Stomach smooth muscle (tissue), 2 donors: ENCODE measurements at regions not wholly inside any gene's neighbourhood (a gene's known extent, or its start where the extent isn't known, plus 50 kb on each side); places are given as distances from the start of the nearest gene placed in this dataset.

Source experiments
- H3K27ac ChIP-seq: one replicate; pipeline ENCODE4 v1.7.0; 2013; ENCODE audit warnings: mild to moderate bottlenecking, low read length, inconsistent platforms
- H3K27me3 ChIP-seq, 2 donors: one replicate each; pipeline ENCODE4 v1.7.0; 2013; ENCODE audit warnings: low read length in 2 of 2; ENCODE audit not compliant: insufficient read depth in 2 of 2, control insufficient read depth in 1 of 2
- H3K36me3 ChIP-seq, 2 donors: one replicate each; pipeline ENCODE4 v1.7.0; 2013; ENCODE audit warnings: low read length in 2 of 2; ENCODE audit not compliant: control insufficient read depth in 2 of 2, insufficient read depth in 2 of 2
- H3K4me1 ChIP-seq: one replicate; pipeline ENCODE4 v1.7.0; 2013; ENCODE audit warnings: low read length; ENCODE audit not compliant: control insufficient read depth, insufficient read depth
- H3K4me3 ChIP-seq, 2 donors: one replicate each; pipeline ENCODE4 v1.7.0; 2013; ENCODE audit warnings: low read length in 2 of 2
- H3K9ac ChIP-seq, 2 donors: one replicate each; pipeline ENCODE4 v1.7.0; 2013; ENCODE audit warnings: low read length in 2 of 2, mild to moderate bottlenecking in 1 of 2
- H3K9me3 ChIP-seq, 2 donors: one replicate each; pipeline ENCODE4 v1.7.0; 2013; ENCODE audit warnings: low read length in 2 of 2; ENCODE audit not compliant: control insufficient read depth in 2 of 2
- donor health status: healthy.
- donor health status: Pancreatic carcinoma.

DNA sequence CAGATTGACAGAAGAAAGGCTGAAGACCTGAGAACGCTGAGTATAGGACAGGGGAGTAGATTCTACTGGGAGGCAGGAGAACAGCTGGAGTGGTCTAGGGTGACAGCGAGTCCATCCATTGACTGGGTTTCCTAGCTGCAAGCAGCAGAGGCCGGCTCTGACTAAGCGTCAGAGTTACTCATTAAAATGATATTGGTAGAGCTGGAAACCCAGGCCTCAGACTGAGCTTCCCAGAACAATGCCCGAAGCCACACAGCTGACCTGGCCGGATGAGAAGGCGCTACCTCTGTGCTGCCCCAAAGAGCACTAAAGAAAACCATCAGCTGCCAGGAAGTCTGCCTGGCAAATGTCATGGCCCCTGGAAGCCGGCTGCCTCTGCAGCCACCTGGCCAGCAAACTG is 78.5 kb upstream of the FZD10 start:
- Histone ChIP-seq H3K9ac (no peak overlapping the region), H3K4me1 (no peaks in the 10 kb centered on the region), H3K36me3 (no peaks in the 10 kb centered on the region), H3K4me3 (no peak overlapping the region), H3K9me3 (no peaks in the 10 kb centered on the region), H3K27me3 (peaks cover 3 to 9% of the 10 kb centered on the region in 2 donors), H3K27ac (no peak overlapping the region)

GRCh38 chr12:130084359-130084758 is 77.9 kb upstream of the FZD10 start:
- H3K9me3 ChIP-seq: no peaks in the 10 kb centered on the region
- H3K27me3 ChIP-seq: peaks cover 0 to 9% of the 10 kb centered on the region in 2 donors
- H3K27ac ChIP-seq: no peak overlapping the region
- H3K4me1 ChIP-seq: no peaks in the 10 kb centered on the region
- no peaks in the 10 kb centered on the region for H3K36me3 ChIP-seq
- H3K9ac ChIP-seq: no peak overlapping the region
- H3K4me3 ChIP-seq: no peak overlapping the region

DNA sequence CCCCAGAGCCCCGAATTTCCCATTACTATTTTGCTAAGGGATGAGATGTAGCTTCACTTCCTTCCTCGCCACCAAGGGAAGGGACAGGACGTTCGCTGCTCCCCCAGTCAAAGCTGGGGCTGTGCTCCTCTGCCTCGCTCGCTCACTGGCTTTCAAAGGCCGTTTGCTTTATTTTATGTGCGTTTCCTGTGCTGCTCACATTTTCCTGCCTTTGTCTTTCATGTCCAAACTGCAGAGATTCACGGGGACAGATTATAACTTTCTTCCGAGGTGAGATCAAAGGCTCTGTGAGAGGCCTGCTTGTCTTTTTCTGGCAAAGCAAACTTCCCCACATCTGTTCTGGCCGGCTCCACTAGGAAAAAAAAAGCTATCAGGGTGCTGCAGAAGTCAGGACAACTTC is 76.0 kb upstream of the FZD10 start:
- Histone ChIP-seq H3K27me3 (peaks cover 0 to 9% of the 10 kb centered on the region in 2 donors), H3K4me1 (no peaks in the 10 kb centered on the region), H3K9me3 (peaks cover 0 to 4% of the 10 kb centered on the region in 2 donors), H3K4me3 (no peak overlapping the region), H3K36me3 (no peaks in the 10 kb centered on the region), H3K9ac (no peak overlapping the region), H3K27ac (no peak overlapping the region)

- no peaks in the 10 kb centered on the region for H3K36me3 ChIP-seq
- no peak overlapping the region for H3K4me3 ChIP-seq
- H3K27ac ChIP-seq: no peak overlapping the region
- peaks cover 0 to 4% of the 10 kb centered on the region in 2 donors for H3K9me3 ChIP-seq
- no peak overlapping the region for H3K9ac ChIP-seq
- H3K4me1 ChIP-seq: no peaks in the 10 kb centered on the region
- peaks cover 0 to 11% of the 10 kb centered on the region in 2 donors for H3K27me3 ChIP-seq
These were observed 75.5 kb upstream of the FZD10 start for GRCh38 chr12:130086797-130087196.

GRCh38 chr12:130087222-130087621 is 75.0 kb upstream of the FZD10 start:
- Histone ChIP-seq H3K9ac (no peak overlapping the region), H3K27ac (no peak overlapping the region)

DNA sequence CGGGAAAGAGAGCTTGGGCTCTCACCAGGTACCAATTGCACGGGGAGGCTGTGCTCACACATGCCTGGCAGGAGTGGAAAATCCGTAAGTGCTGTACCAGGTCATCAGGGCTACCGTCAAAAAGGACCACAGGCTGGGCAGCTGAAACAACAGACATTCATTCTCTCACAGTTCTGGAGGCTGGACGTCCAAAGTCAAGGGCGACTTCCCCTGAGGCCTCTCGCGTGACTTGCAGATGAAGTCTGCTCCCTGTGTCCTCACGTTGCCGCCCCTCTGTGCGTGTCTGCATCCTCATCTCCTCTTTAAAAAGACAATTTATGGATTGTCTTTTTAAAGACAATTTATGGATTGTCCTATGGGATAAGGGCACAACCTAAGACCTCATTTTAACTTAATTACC is 73.8 kb upstream of the FZD10 start:
- H3K27me3 ChIP-seq: peaks cover 2 to 6% of the 10 kb centered on the region in 2 donors
- H3K4me3 ChIP-seq: no peak overlapping the region
- peaks cover 0 to 6% of the 10 kb centered on the region in 2 donors for H3K9me3 ChIP-seq
- no peaks in the 10 kb centered on the region for H3K4me1 ChIP-seq
- no peak overlapping the region for H3K9ac ChIP-seq
- H3K36me3 ChIP-seq: no peaks in the 10 kb centered on the region
- no peak overlapping the region for H3K27ac ChIP-seq

More at GRCh38 chr12:130087222-130087621, 75.0 kb upstream of the FZD10 start:
- peaks cover 0 to 4% of the 10 kb centered on the region in 2 donors for H3K9me3 ChIP-seq
- H3K27me3 ChIP-seq: peaks cover 0 to 9% of the 10 kb centered on the region in 2 donors
- no peaks in the 10 kb centered on the region for H3K36me3 ChIP-seq
- no peak overlapping the region for H3K4me3 ChIP-seq
- no peaks in the 10 kb centered on the region for H3K4me1 ChIP-seq

GRCh38 chr12:130090542-130090941 is 71.7 kb upstream of the FZD10 start:
- H3K27me3 ChIP-seq: peaks cover 6 to 7% of the 10 kb centered on the region in 2 donors
- no peak overlapping the region for H3K4me3 ChIP-seq
- no peak overlapping the region for H3K9ac ChIP-seq
- H3K4me1 ChIP-seq: no peaks in the 10 kb centered on the region
- H3K36me3 ChIP-seq: no peaks in the 10 kb centered on the region
- H3K27ac ChIP-seq: no peak overlapping the region
- peaks cover 0 to 10% of the 10 kb centered on the region in 2 donors for H3K9me3 ChIP-seq

DNA sequence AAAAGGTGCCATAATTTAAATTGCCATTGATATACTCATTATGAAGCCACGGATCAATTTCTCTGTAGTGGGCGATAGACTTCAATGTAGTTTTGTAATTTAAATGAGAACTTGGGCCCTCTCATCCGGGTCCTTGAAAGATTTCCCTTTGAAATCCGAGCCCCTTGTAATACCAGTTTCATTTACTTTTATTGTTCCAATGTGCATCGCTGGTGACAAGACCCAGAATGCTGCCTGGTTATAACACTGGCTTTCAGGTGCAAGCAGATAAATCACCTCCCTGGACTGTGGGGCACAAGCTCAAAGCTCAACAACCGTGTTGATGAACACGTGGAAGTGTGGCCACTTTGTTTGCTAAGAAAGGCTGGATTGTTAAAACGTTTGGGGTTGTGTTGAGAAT is 68.9 kb upstream of the FZD10 start:
- Histone ChIP-seq H3K4me3 (no peak overlapping the region), H3K27me3 (peaks cover 9 to 13% of the 10 kb centered on the region in 2 donors), H3K9me3 (peaks cover 0 to 10% of the 10 kb centered on the region in 2 donors), H3K4me1 (no peaks in the 10 kb centered on the region), H3K9ac (no peak overlapping the region), H3K36me3 (no peaks in the 10 kb centered on the region), H3K27ac (no peak overlapping the region)

DNA sequence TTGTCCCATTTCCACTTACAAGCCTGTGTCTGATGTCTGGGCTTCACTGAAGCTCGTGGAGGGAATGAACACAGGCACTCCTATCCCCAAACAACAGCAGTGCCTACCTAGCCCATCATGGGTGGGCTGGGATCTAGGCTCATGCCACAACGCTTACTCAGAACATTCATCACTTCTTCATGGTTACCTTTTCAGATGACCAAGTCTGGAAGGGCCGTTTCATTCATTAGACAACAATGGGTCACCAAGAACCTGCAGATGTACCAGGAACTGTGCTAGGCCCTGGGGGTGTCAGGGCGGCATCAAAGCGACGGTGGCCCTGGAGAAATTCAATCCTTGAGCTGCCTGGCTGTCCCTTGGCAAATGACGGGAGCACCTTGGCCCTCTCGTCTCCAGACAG is 64.9 kb upstream of the FZD10 start:
- H3K9me3 ChIP-seq: peaks cover 6 to 18% of the 10 kb centered on the region in 2 donors
- H3K27me3 ChIP-seq: peaks cover 9 to 14% of the 10 kb centered on the region in 2 donors
- H3K36me3 ChIP-seq: no peaks in the 10 kb centered on the region
- no peak overlapping the region for H3K27ac ChIP-seq
- H3K9ac ChIP-seq: no peak overlapping the region
- H3K4me3 ChIP-seq: no peak overlapping the region
- H3K4me1 ChIP-seq: no peaks in the 10 kb centered on the region

- no peaks in the 10 kb centered on the region for H3K4me1 ChIP-seq
- H3K27ac ChIP-seq: no peak overlapping the region
- H3K36me3 ChIP-seq: no peaks in the 10 kb centered on the region
- H3K9ac ChIP-seq: no peak overlapping the region
- peaks cover 6 to 19% of the 10 kb centered on the region in 2 donors for H3K9me3 ChIP-seq
- H3K4me3 ChIP-seq: no peak overlapping the region
- peaks cover 9 to 16% of the 10 kb centered on the region in 2 donors for H3K27me3 ChIP-seq
These were observed 64.4 kb upstream of the FZD10 start for GRCh38 chr12:130097798-130098255.

GRCh38 chr12:130098301-130099005 is 63.8 kb upstream of the FZD10 start:
- H3K9ac ChIP-seq: no peak overlapping the region
- H3K4me1 ChIP-seq: no peaks in the 10 kb centered on the region
- peaks cover 12 to 16% of the 10 kb centered on the region in 2 donors for H3K27me3 ChIP-seq
- peaks cover 6 to 17% of the 10 kb centered on the region in 2 donors for H3K9me3 ChIP-seq
- no peaks in the 10 kb centered on the region for H3K36me3 ChIP-seq
- no peak overlapping the region for H3K27ac ChIP-seq
- no peak overlapping the region for H3K4me3 ChIP-seq
